Endothelial cell of umbilical vein (primary cell): ENCODE measurements at regions not wholly inside any gene's neighbourhood (a gene's known extent, or its start where the extent isn't known, plus 50 kb on each side); places are given as distances from the start of the nearest gene placed in this dataset.

ENCODE experiments used
- BruUV-seq: library from RNA; stranded (reverse); fragments of 400-500 nt; replicated peaks from 2 replicates; lab custom pipeline; 2021; lab: Mats Ljungman, UMichigan
- CTCF ChIA-PET: fragments of 300-600, 350-600 bp; sonication (Branson Sonifier 250); formaldehyde crosslinking; loops from one replicate; lab custom pipeline; 2021; ENCODE audit warnings: antibody characterized with exemption, inconsistent platforms; lab: Charles Lee
- POLR2A ChIA-PET: fragments of 300-600, 350-600 bp; sonication (Branson Sonifier 250); formaldehyde crosslinking; loops from one replicate; lab custom pipeline; 2021; ENCODE audit warnings: antibody characterized with exemption, inconsistent platforms; lab: Charles Lee
- DNase-seq: peaks from one replicate; pipeline ENCODE4 v3.0.0-alpha.2; 2011; ENCODE audit warnings: low read depth, low spot score
- FAIRE-seq: peaks from 2 replicates; lab custom pipeline; 2011; peaks lifted over from hg19 to GRCh38; lab: Jason Lieb, UNC
- H2AFZ ChIP-seq: 2 replicates; pipeline ENCODE4 v1.6.0; 2012; ENCODE audit warnings: low read depth, low read length, control low read depth, inconsistent platforms
- H3K27ac ChIP-seq: 2 replicates; pipeline ENCODE4 v1.5.1; 2011; ENCODE audit warnings: low read depth, mild to moderate bottlenecking, control low read depth, low read length, moderate library complexity; ENCODE audit not compliant: insufficient read depth
- H3K27me3 ChIP-seq, 2 experiments: 2 replicates each; pipeline versions ENCODE4 v1.6.0 to v1.6.1; 2011; ENCODE audit warnings: low read length in 2 of 2, mixed read lengths in 1 of 2; ENCODE audit not compliant: control insufficient read depth in 2 of 2, insufficient read depth in 2 of 2
- H3K36me3 ChIP-seq, 2 experiments: 2 replicates in 1 of 2; 3 replicates in 1 of 2; pipeline ENCODE4 v1.5.1; 2011; ENCODE audit warnings: low read length in 2 of 2, mild to moderate bottlenecking in 1 of 2, moderate library complexity in 1 of 2; ENCODE audit not compliant: control insufficient read depth in 2 of 2, insufficient read depth in 2 of 2; ENCODE audit errors: extremely low read depth in 1 of 2
- H3K4me1 ChIP-seq: 3 replicates; pipeline ENCODE4 v1.5.1; 2011; ENCODE audit warnings: mild to moderate bottlenecking, low read length; ENCODE audit not compliant: control insufficient read depth, insufficient read depth; ENCODE audit errors: extremely low read depth
- H3K4me2 ChIP-seq: 2 replicates; pipeline ENCODE4 v1.6.1; 2011; ENCODE audit warnings: low read length, control low read depth, mixed read lengths; ENCODE audit not compliant: insufficient read depth
- H3K4me3 ChIP-seq, 3 experiments: fragments of 200-600 bp in 1 of 3; sonication (generic), shearing (Covaris generic) in 1 of 3; replicated peaks in 1 of 3; 2 replicates each; pipeline ENCODE4 v1.5.1; 2011 to 2016; ENCODE audit warnings: control low read depth in 3 of 3, low read length in 3 of 3, mild to moderate bottlenecking in 2 of 3, inconsistent platforms in 1 of 3, low read depth in 1 of 3, moderate library complexity in 1 of 3; ENCODE audit not compliant: insufficient read depth in 1 of 3
- H3K79me2 ChIP-seq: 2 replicates; pipeline ENCODE4 v1.6.0; 2012; ENCODE audit warnings: low read length, inconsistent platforms; ENCODE audit not compliant: control insufficient read depth, insufficient read depth
- H3K9ac ChIP-seq: replicated peaks from 2 replicates; pipeline ENCODE3; 2011; ENCODE audit warnings: low read length, control low read depth; ENCODE audit not compliant: insufficient read depth; ENCODE audit errors: extremely low read depth
- H3K9me1 ChIP-seq: replicated peaks from 3 replicates; pipeline ENCODE4 v1.6.0; 2011; ENCODE audit warnings: mild to moderate bottlenecking, low read length; ENCODE audit not compliant: control insufficient read depth, insufficient read depth; ENCODE audit errors: extremely low read depth
- H3K9me3 ChIP-seq: replicated peaks from 2 replicates; pipeline ENCODE4 v1.5.1; 2012; ENCODE audit warnings: low read length, inconsistent platforms; ENCODE audit not compliant: control insufficient read depth, insufficient read depth
- H4K20me1 ChIP-seq: replicated peaks from 2 replicates; pipeline ENCODE3; 2011; ENCODE audit warnings: mild to moderate bottlenecking, low read length; ENCODE audit not compliant: control insufficient read depth, insufficient read depth; ENCODE audit errors: extremely low read depth
- EZH2 ChIP-seq: IDR thresholded peaks from 2 replicates; pipeline ENCODE4 v1.6.1; 2012; ENCODE audit warnings: borderline replicate concordance, low read depth, mild to moderate bottlenecking, moderate library complexity, low read length, inconsistent platforms; ENCODE audit not compliant: severe bottlenecking
- FOS ChIP-seq: IDR thresholded peaks from 2 replicates; pipeline ENCODE4 v1.6.1; 2011; ENCODE audit warnings: mild to moderate bottlenecking, low read length, moderate library complexity, borderline replicate concordance; ENCODE audit not compliant: insufficient read depth
- GATA2 ChIP-seq: IDR thresholded peaks from 2 replicates; pipeline ENCODE4 v1.7.0; 2011; ENCODE audit warnings: low read depth, mild to moderate bottlenecking, moderate library complexity, mixed read lengths, low read length; ENCODE audit not compliant: insufficient read length, insufficient read depth
- JUN ChIP-seq: IDR thresholded peaks from 2 replicates; pipeline ENCODE4 v1.6.1; 2011; ENCODE audit warnings: borderline replicate concordance, low read depth; ENCODE audit not compliant: insufficient read length, insufficient read depth
- MYC ChIP-seq: IDR thresholded peaks from one replicate; pipeline ENCODE4 v1.6.1; 2011; ENCODE audit warnings: mild to moderate bottlenecking, low read depth, low read length
- POLR2A ChIP-seq: IDR thresholded peaks from 2 replicates; pipeline ENCODE4 v1.6.1; 2012; ENCODE audit warnings: low read depth, mild to moderate bottlenecking, control low read depth, low read length
- POLR2AphosphoS5 ChIP-seq: IDR thresholded peaks from 2 replicates; pipeline ENCODE4 v1.6.1; 2012; ENCODE audit warnings: low read depth, mild to moderate bottlenecking, control low read depth, low read length, moderate library complexity; ENCODE audit not compliant: insufficient read depth
- dilution Hi-C: fragments of 300-500 bp; cut with MboI; formaldehyde crosslinking; loops from one replicate; pipeline ENCODE4 v1.15.0; 2019; ENCODE audit warnings: low sequenced_read_pairs; ENCODE audit not compliant: extremely low pct_ligation_motif_present
- intact Hi-C: fragments of 100-400 bp; cut with micrococcal nuclease; formaldehyde crosslinking; loops from one replicate; pipeline ENCODE4 v1.10.0; 2022
- TF ChIP-seq, protein P1 (sequence below), 2 donors: IDR thresholded peaks; 1 replicate in 1 of 2; 2 replicates in 1 of 2; pipeline ENCODE4 v1.5.1; 2011; ENCODE audit warnings: low read length in 2 of 2, mild to moderate bottlenecking in 2 of 2, moderate library complexity in 2 of 2, control low read depth in 1 of 2, inconsistent platforms in 1 of 2, low read depth in 1 of 2; ENCODE audit not compliant: insufficient read depth in 1 of 2; ENCODE audit errors: extremely low read depth in 1 of 2
- TF ChIP-seq, protein P2 (sequence below): IDR thresholded peaks from 2 replicates; pipeline ENCODE4 v1.6.1; 2011; ENCODE audit not compliant: insufficient read depth, insufficient read length

DNA sequence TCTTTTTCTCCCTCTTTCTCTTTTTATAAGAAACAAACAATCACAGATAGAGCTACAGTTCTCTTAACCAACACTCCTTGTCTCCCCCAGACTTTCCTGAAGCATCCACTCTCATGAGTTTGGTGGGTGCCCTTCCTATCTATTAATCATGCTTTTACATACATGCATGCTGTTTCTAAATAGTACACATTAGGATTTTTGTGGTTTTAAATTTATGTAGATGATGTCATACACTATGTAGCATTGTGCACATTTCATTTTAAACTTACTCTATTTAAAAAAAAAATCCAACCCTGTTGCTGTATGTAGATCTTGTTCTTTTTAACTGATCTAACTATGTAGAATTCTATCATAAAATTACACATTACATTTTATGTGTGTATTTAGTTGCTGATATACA lies 104.3 kb upstream of the MRPS22 start:
- H3K9me3 ChIP-seq: no peaks in the 10 kb centered on the region
- no peak overlapping the region for H3K27ac ChIP-seq
- intact Hi-C loops (no loop called here), dilution Hi-C loops (no loop called here)
- no peak overlapping the region for H3K4me2 ChIP-seq
- H3K27me3 ChIP-seq: no peaks in the 10 kb centered on the region
- no peak overlapping the region for H3K9ac ChIP-seq
- H3K79me2 ChIP-seq: no peaks in the 10 kb centered on the region
- FAIRE-seq: no peak
- TF ChIP-seq JUN: no peak
- TF ChIP-seq POLR2A: no peak
- no peak for TF ChIP-seq EZH2
- no peak for TF ChIP-seq POLR2AphosphoS5
- TF ChIP-seq, protein P1, sequence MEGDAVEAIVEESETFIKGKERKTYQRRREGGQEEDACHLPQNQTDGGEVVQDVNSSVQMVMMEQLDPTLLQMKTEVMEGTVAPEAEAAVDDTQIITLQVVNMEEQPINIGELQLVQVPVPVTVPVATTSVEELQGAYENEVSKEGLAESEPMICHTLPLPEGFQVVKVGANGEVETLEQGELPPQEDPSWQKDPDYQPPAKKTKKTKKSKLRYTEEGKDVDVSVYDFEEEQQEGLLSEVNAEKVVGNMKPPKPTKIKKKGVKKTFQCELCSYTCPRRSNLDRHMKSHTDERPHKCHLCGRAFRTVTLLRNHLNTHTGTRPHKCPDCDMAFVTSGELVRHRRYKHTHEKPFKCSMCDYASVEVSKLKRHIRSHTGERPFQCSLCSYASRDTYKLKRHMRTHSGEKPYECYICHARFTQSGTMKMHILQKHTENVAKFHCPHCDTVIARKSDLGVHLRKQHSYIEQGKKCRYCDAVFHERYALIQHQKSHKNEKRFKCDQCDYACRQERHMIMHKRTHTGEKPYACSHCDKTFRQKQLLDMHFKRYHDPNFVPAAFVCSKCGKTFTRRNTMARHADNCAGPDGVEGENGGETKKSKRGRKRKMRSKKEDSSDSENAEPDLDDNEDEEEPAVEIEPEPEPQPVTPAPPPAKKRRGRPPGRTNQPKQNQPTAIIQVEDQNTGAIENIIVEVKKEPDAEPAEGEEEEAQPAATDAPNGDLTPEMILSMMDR (IDR thresholded peaks at IDR 0.05; ENCODE audit: extremely low read depth in 1 of 2, insufficient read depth in 1 of 2, low read depth in 1 of 2, low read length in 2 of 2): no peak
- no peak for TF ChIP-seq FOS
- TF ChIP-seq GATA2: no peak
- TF ChIP-seq MYC: no peak
- TF ChIP-seq, protein P2, sequence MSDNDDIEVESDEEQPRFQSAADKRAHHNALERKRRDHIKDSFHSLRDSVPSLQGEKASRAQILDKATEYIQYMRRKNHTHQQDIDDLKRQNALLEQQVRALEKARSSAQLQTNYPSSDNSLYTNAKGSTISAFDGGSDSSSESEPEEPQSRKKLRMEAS: no peak
- POLR2A ChIA-PET: no interaction called here
- H3K9me1 ChIP-seq: no peaks in the 10 kb centered on the region
- H2AFZ ChIP-seq: no peak overlapping the region
- no peaks in the 10 kb centered on the region for H3K4me1 ChIP-seq
- CTCF ChIA-PET: no interaction called here
- BruUV-seq: no TSS peak
- H3K36me3 ChIP-seq: no peaks in the 10 kb centered on the region
- H4K20me1 ChIP-seq: no peaks in the 10 kb centered on the region
- no peak overlapping the region for H3K4me3 ChIP-seq
- DNase-seq: no peak
